BJ (cell line): ENCODE measurements at regions not wholly inside any gene's neighbourhood (a gene's known extent, or its start where the extent isn't known, plus 50 kb on each side); places are given as distances from the start of the nearest gene placed in this dataset.
"Not testable (repeated sequence)": the region's sequence is repeated elsewhere in the genome, so short reads cannot be mapped to it uniquely, and the experiment has no call there.

Experiments
- CTCF ChIA-PET: fragments of 350-600 bp; formaldehyde crosslinking; extraction: SDS; loops from one replicate; lab custom pipeline; 2021; ENCODE audit warnings: antibody characterized with exemption, inconsistent platforms; lab: Yijun Ruan, JAX
- POLR2A ChIA-PET: fragments of 300-600 bp; sonication (Branson Sonifier 250); formaldehyde crosslinking; extraction: SDS; loops from one replicate; lab custom pipeline; 2021; ENCODE audit warnings: antibody characterized with exemption; lab: Charles Lee
- DNase-seq: peaks from one replicate; pipeline ENCODE4 v3.0.0-alpha.2; 2011; ENCODE audit warnings: low read depth
- H3K27me3 ChIP-seq: 2 replicates; pipeline ENCODE4 v1.6.0; 2011; ENCODE audit warnings: low read length; ENCODE audit not compliant: control insufficient read depth, insufficient read depth
- H3K36me3 ChIP-seq: 2 replicates; pipeline ENCODE4 v1.5.1; 2011; ENCODE audit warnings: low read length; ENCODE audit not compliant: control insufficient read depth, insufficient read depth
- H3K4me3 ChIP-seq: 2 replicates; pipeline ENCODE4 v1.5.1; 2011; ENCODE audit warnings: low read depth, mild to moderate bottlenecking, control low read depth, low read length
- CTCF ChIP-seq: IDR thresholded peaks from 2 replicates; pipeline ENCODE4 v1.5.1; 2011; ENCODE audit warnings: low read depth, mild to moderate bottlenecking, control low read depth, inconsistent platforms, low read length, moderate library complexity; ENCODE audit not compliant: insufficient read depth

- ChIA-PET POLR2A (no interaction called here), CTCF (no interaction called here)
- no peak for TF ChIP-seq CTCF
- Histone ChIP-seq H3K27me3 (no peaks in the 10 kb centered on the region), H3K36me3 (no peaks in the 10 kb centered on the region), H3K4me3 (no peak overlapping the region)
- DNase-seq, result no peak
Observed at GRCh38 chr10:109737009-109737408, 186.3 kb downstream of the XPNPEP1 start.

GRCh38 chr10:109735776-109736175 lies 187.5 kb downstream of the XPNPEP1 start:
- no peak for TF ChIP-seq CTCF
- no peak for DNase-seq
- ChIA-PET CTCF (no interaction called here), POLR2A (no interaction called here)
- H3K36me3 ChIP-seq, result no peaks in the 10 kb centered on the region
- H3K4me3 ChIP-seq, result no peak overlapping the region
- H3K27me3 ChIP-seq, result no peaks in the 10 kb centered on the region

GRCh38 chr10:109732254-109732965 lies 190.9 kb downstream of the XPNPEP1 start:
- DNase-seq, result no peak
- no peaks in the 10 kb centered on the region for H3K36me3 ChIP-seq
- H3K27me3 ChIP-seq, result no peaks in the 10 kb centered on the region
- POLR2A ChIA-PET, result no interaction called here
- no peak for TF ChIP-seq CTCF
- CTCF ChIA-PET, result no interaction called here
- H3K4me3 ChIP-seq, result no peak overlapping the region

- H3K4me3 ChIP-seq, H3K36me3 ChIP-seq, DNase-seq, H3K27me3 ChIP-seq, POLR2A ChIA-PET, CTCF ChIA-PET: not testable (repeated sequence)
Observed at GRCh38 chr10:109729895-109730294, 193.4 kb downstream of the XPNPEP1 start.

GRCh38 chr10:109727436-109727835 lies 195.9 kb downstream of the XPNPEP1 start:
- Histone ChIP-seq H3K4me3 (no peak overlapping the region), H3K36me3 (no peaks in the 10 kb centered on the region), H3K27me3 (no peaks in the 10 kb centered on the region)
- no peak for TF ChIP-seq CTCF
- DNase-seq, result no peak
- ChIA-PET POLR2A (no interaction called here), CTCF (no interaction called here)

GRCh38 chr10:109726473-109726872 lies 196.8 kb downstream of the XPNPEP1 start:
- TF ChIP-seq CTCF, result no peak
- POLR2A ChIA-PET, result no interaction called here
- H3K27me3 ChIP-seq, result no peaks in the 10 kb centered on the region

More at GRCh38 chr10:109726473-109726872, 196.8 kb downstream of the XPNPEP1 start:
- CTCF ChIA-PET, result interaction anchor here (0.6 kb wide), 1 partner anchor 1498 kb away, joined by 3 read pairs; no protein-coding TSS in a partner anchor
- no peaks in the 10 kb centered on the region for H3K36me3 ChIP-seq
- no peak for DNase-seq
- H3K4me3 ChIP-seq, result no peak overlapping the region
